Mucosa of descending colon (tissue), 3 donors: ENCODE measurements at regions not wholly inside any gene's neighbourhood (a gene's known extent, or its start where the extent isn't known, plus 50 kb on each side); places are given as distances from the start of the nearest gene placed in this dataset.

Experiments used
- ATAC-seq: fragments of 200-7000 bp; cut with Tn5 transposase; one replicate; pipeline ENCODE4 v1.9.1; 2020; ENCODE audit warnings: mild to moderate bottlenecking, moderate library complexity
- DNase-seq, 3 donors: peaks; one replicate each; pipeline ENCODE4 v3.0.0-alpha.2; 2020
- H3K36me3 ChIP-seq: fragments of 200-600 bp; one replicate; pipeline ENCODE4 v1.8.0; 2021; ENCODE audit warnings: low read depth, mild to moderate bottlenecking
- H3K4me1 ChIP-seq: fragments of 200-600 bp; one replicate; pipeline ENCODE4 v1.8.0; 2021; ENCODE audit warnings: low read depth, mild to moderate bottlenecking
- H3K4me3 ChIP-seq: fragments of 200-600 bp; one replicate; pipeline ENCODE4 v1.8.0; 2021; ENCODE audit warnings: mild to moderate bottlenecking
- H3K9me3 ChIP-seq: fragments of 200-600 bp; one replicate; pipeline ENCODE4 v1.8.0; 2021; ENCODE audit warnings: mild to moderate bottlenecking
- intact Hi-C, 2 donors: fragments of 100-400 bp; cut with DNase I in 1 of 2; cut with micrococcal nuclease in 1 of 2; formaldehyde crosslinking; loops; one replicate each; pipeline versions ENCODE4 v1.11.0 to v1.11.1; 2022; cut with DNase I, micrococcal nuclease
- TF ChIP-seq, protein P1 (sequence below): fragments of 200-600 bp; IDR thresholded peaks from one replicate; pipeline ENCODE4 v1.8.0; 2022; ENCODE audit warnings: antibody characterized with exemption, mild to moderate bottlenecking
- donor health status: DM: no; HTN: no; CAD: no; lungs with moderate emphysema.
- donor health status: DM: no; HTN: no; CAD: no.
- donor health status: DM: no; HTN: yes; CAD: no.

DNA sequence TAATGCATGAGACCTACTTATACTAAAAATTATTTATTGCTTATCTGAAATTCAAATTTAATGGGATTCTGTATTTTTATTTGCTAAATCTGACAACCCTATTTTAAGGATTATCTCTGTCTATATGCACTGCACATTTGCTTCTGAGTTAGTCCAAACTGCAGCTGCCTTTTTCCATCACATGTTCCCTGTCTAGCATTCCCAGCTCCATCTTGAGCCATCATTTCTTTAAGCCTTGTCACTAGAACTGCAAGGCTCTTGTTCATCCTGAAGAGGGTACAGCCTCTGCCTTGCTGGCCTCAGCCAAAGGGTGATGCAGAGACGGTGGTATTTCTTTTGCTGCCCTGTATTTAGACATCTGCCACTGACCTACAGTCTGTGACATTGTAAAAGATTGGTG lies 125.8 kb upstream of the STT3B start:
- no peaks in the 10 kb centered on the region for H3K4me1 ChIP-seq
- H3K9me3 ChIP-seq, result no peaks in the 10 kb centered on the region
- intact Hi-C loops, result no loop called here
- H3K36me3 ChIP-seq, result no peaks in the 10 kb centered on the region
- DNase-seq (no peak), ATAC-seq (no peak)
- TF ChIP-seq, protein P1, sequence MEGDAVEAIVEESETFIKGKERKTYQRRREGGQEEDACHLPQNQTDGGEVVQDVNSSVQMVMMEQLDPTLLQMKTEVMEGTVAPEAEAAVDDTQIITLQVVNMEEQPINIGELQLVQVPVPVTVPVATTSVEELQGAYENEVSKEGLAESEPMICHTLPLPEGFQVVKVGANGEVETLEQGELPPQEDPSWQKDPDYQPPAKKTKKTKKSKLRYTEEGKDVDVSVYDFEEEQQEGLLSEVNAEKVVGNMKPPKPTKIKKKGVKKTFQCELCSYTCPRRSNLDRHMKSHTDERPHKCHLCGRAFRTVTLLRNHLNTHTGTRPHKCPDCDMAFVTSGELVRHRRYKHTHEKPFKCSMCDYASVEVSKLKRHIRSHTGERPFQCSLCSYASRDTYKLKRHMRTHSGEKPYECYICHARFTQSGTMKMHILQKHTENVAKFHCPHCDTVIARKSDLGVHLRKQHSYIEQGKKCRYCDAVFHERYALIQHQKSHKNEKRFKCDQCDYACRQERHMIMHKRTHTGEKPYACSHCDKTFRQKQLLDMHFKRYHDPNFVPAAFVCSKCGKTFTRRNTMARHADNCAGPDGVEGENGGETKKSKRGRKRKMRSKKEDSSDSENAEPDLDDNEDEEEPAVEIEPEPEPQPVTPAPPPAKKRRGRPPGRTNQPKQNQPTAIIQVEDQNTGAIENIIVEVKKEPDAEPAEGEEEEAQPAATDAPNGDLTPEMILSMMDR, result no peak
- no peak overlapping the region for H3K4me3 ChIP-seq

DNA sequence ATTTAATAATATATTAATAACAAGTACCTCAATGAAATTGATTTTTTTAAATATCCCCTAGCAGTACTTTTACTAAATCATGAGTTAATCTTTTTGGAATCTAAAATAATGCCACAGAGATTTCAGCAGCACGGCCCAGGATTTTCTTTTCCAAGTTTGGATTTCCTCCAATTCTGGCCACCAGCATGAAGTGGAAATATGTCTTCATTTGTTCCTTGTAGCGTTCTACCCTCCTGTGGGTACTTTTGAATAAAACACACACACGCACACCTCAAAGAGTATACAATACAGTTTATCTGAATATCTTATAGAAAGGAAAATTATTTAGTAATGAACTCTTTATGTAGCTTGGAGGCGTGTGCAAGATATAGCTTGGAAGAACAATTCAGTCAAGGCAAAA lies 125.1 kb upstream of the STT3B start:
- Histone ChIP-seq H3K9me3 (no peaks in the 10 kb centered on the region), H3K4me3 (no peak overlapping the region), H3K36me3 (no peaks in the 10 kb centered on the region), H3K4me1 (no peaks in the 10 kb centered on the region)
- intact Hi-C loops, result no loop called here
- DNase-seq (no peak), ATAC-seq (no peak)
- TF ChIP-seq, protein P1, result no peak

DNA sequence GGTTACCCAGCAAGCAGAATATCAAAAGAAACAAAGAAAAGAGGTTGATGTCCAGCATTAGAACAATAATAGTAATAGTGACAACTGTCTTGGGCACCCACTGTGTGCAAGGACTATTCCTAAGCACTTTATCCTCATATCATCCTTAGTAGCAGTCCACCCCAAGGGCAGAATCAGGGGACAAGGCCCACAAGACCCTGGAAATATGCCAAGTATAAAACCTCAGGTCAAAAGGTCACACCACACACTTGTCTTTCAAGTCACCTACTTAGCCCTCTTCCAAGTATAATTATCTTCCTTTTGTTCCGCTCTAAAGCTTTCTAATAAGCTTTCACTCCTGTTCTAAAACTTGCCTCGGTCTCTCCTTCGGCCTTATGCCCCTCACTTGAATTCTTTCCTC lies 124.0 kb upstream of the STT3B start:
- TF ChIP-seq, protein P1, result no peak

DNA sequence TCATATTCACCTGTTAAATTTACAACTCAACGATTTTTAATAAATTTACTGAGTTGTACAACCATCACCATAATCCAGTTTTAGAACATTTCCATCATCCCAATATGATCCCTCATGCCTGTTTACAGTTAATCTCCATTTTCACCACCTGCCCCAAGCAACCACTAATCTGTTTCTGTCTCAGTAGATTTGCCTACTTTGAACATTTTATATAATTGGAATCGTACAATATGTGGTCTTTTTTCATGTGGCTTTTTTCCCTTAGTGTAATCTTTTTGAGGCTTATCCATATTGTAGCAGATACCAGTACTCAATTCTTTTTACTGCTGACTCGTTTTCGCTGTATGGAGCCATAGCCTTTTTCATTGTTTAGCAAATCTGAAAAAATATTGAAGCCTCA lies 123.3 kb upstream of the STT3B start:
- intact Hi-C loops, result no loop called here
- TF ChIP-seq, protein P1, result no peak
- H3K9me3 ChIP-seq, result no peaks in the 10 kb centered on the region
- ATAC-seq (no peak), DNase-seq (no peak)
- no peak overlapping the region for H3K4me3 ChIP-seq
- no peaks in the 10 kb centered on the region for H3K36me3 ChIP-seq
- H3K4me1 ChIP-seq, result no peaks in the 10 kb centered on the region

More for the DNA sequence above, 124.0 kb upstream of the STT3B start:
- Histone ChIP-seq H3K36me3 (no peaks in the 10 kb centered on the region), H3K4me3 (no peak overlapping the region), H3K9me3 (no peaks in the 10 kb centered on the region), H3K4me1 (no peaks in the 10 kb centered on the region)
- ATAC-seq (no peak), DNase-seq (no peak)
- intact Hi-C loops, result no loop called here

DNA sequence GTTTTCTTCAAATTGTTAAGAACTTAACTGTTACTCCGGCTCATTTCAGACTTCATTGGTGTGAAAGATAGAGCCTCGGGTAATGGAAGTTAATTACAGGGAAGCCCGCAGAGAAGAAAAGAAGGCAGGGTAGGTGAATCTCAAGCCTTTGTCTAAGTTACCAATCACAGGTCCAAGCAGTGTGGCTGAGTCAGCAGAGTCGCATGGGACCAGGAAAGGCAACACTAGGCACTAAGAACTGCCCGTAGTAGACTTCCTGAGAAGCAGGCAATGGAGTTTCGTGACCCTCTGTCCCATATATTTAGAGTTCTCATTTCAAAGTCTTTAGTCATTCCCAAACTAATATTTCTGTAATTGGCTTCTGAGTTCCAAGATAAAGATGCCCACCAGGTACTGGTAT lies 122.9 kb upstream of the STT3B start:
- no peak for DNase-seq
- no peaks in the 10 kb centered on the region for H3K4me1 ChIP-seq
- no peak for ATAC-seq
- intact Hi-C loops, result no loop called here
- H3K4me3 ChIP-seq, result no peak overlapping the region
- TF ChIP-seq, protein P1, result no peak
- H3K9me3 ChIP-seq, result no peaks in the 10 kb centered on the region
- H3K36me3 ChIP-seq, result no peaks in the 10 kb centered on the region

DNA sequence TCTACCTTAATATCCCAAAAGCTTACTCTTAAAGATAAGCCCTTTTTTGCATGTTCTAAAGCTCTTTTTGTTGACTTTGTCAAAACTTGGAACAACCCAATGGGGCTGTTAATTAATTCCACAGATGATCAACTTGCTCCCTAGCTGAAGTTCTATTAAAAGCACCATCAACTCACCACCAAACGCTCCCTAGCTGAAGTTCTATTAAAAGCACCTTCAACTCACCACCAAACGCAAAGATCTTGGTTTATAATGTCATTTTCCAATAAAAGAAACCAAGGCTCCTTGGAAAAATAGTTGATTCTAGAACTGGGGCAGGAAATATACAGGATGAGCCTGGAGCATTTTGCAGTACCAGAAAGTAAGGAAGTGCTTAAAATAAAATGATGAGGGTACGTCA lies 122.3 kb upstream of the STT3B start:
- no peak overlapping the region for H3K4me3 ChIP-seq
- DNase-seq (no peak), ATAC-seq (no peak)
- TF ChIP-seq, protein P1, result no peak
- intact Hi-C loops, result no loop called here
- H3K4me1 ChIP-seq, result no peaks in the 10 kb centered on the region
- no peaks in the 10 kb centered on the region for H3K36me3 ChIP-seq
- no peaks in the 10 kb centered on the region for H3K9me3 ChIP-seq
